ENCODE measurements at regions not wholly inside any gene's neighbourhood (a gene's known extent, or its start where the extent isn't known, plus 50 kb on each side); places are given as distances from the start of the nearest gene placed in this dataset.

DNA sequence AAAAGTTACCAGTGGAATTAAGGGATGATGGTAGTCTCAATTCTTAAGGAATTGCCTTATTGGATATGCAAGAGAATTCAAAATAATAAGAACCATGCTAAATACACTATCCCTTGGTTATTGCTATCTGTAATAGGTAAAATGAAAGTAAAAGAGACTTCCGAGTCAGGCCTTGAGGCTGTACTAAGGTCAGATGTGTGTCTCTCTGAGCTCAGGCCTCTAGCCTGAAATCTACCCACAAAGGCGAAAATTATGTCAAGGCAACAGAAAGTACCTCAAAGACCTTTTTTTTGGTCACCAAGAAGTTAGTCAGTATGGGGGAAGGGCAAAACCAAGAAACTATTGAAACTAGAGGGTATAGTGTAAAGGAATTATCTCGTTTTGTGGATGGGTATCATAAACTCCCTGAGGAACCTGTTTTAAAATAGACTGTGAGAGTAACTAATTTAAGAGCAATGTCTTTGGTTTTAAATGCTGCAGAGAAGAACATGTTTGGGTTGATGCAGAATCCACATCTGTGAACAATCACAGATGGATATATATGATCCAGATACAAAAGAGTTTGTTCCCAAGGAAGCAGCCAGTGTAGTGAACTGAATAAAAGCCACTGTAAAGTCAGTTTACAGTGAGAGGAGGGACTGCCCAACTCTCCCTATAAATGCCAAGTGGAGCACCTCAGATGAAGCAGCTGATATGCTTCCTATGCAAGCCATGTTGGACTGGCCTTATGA lies 382.3 kb upstream of the SEMA6D start:
- ATAC-seq, result no peak
- H3K27me3 ChIP-seq (ENCODE audit: insufficient read depth, low read length), result no peaks in the 10 kb centered on the region
- BruUV-seq (replicated peaks), result no TSS peak
- H3K79me2 ChIP-seq (ENCODE audit: insufficient read depth, low read length), result no peaks in the 10 kb centered on the region
- H3K4me2 ChIP-seq (ENCODE audit: low read length), result no peak overlapping the region
- no peaks in the 10 kb centered on the region for H3K36me3 ChIP-seq (ENCODE audit: control insufficient read depth in 1 of 2, insufficient read depth in 2 of 2, low read length in 2 of 2)
- intact Hi-C loops (cut with micrococcal nuclease), result no loop called here
- H3K9me3 ChIP-seq (ENCODE audit: control insufficient read depth in 1 of 2, insufficient read depth in 1 of 2, low read depth in 1 of 2, low read length in 2 of 2), result peaks cover 6 to 50% of the 10 kb centered on the region in 2 experiments; a peak in 2 of 4 replicates
- H3K4me1 ChIP-seq (ENCODE audit: control insufficient read depth in 1 of 2, insufficient read depth in 2 of 2, low read length in 2 of 2), result no peaks in the 10 kb centered on the region
- H4K20me1 ChIP-seq (ENCODE audit: insufficient read depth), result no peaks in the 10 kb centered on the region
- H2AFZ ChIP-seq (ENCODE audit: low read depth, low read length, poor library complexity, severe bottlenecking), result no peak overlapping the region
- ChIA-PET CTCF (no interaction called here), RAD21 (ENCODE audit: low non-redundant PET in 1 of 2, low total read pairs in 2 of 2, uncharacterized antibody in 2 of 2, unreplicated experiment in 2 of 2) (no interaction called here), POLR2A (no interaction called here)
- no peak overlapping the region for H3K9ac ChIP-seq (ENCODE audit: low read length)
- no peaks in the 10 kb centered on the region for H3K9me2 ChIP-seq (ENCODE audit: insufficient read depth)
- DNase-seq (ENCODE audit: low read depth, low spot score), result no peak
- H3K27ac ChIP-seq (ENCODE audit: low read depth, low read length), result no peak overlapping the region
- no peak for TF ChIP-seq YY1 (IDR thresholded peaks at IDR 0.05; ENCODE audit: extremely low read depth, insufficient replicate concordance, low read depth, low read length)
- TF ChIP-seq EZH2 (IDR thresholded peaks at IDR 0.05), result no peak
- TF ChIP-seq, protein P1, sequence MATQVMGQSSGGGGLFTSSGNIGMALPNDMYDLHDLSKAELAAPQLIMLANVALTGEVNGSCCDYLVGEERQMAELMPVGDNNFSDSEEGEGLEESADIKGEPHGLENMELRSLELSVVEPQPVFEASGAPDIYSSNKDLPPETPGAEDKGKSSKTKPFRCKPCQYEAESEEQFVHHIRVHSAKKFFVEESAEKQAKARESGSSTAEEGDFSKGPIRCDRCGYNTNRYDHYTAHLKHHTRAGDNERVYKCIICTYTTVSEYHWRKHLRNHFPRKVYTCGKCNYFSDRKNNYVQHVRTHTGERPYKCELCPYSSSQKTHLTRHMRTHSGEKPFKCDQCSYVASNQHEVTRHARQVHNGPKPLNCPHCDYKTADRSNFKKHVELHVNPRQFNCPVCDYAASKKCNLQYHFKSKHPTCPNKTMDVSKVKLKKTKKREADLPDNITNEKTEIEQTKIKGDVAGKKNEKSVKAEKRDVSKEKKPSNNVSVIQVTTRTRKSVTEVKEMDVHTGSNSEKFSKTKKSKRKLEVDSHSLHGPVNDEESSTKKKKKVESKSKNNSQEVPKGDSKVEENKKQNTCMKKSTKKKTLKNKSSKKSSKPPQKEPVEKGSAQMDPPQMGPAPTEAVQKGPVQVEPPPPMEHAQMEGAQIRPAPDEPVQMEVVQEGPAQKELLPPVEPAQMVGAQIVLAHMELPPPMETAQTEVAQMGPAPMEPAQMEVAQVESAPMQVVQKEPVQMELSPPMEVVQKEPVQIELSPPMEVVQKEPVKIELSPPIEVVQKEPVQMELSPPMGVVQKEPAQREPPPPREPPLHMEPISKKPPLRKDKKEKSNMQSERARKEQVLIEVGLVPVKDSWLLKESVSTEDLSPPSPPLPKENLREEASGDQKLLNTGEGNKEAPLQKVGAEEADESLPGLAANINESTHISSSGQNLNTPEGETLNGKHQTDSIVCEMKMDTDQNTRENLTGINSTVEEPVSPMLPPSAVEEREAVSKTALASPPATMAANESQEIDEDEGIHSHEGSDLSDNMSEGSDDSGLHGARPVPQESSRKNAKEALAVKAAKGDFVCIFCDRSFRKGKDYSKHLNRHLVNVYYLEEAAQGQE (IDR thresholded peaks at IDR 0.05; ENCODE audit: low read depth), result no peak
- TF ChIP-seq, protein P2, sequence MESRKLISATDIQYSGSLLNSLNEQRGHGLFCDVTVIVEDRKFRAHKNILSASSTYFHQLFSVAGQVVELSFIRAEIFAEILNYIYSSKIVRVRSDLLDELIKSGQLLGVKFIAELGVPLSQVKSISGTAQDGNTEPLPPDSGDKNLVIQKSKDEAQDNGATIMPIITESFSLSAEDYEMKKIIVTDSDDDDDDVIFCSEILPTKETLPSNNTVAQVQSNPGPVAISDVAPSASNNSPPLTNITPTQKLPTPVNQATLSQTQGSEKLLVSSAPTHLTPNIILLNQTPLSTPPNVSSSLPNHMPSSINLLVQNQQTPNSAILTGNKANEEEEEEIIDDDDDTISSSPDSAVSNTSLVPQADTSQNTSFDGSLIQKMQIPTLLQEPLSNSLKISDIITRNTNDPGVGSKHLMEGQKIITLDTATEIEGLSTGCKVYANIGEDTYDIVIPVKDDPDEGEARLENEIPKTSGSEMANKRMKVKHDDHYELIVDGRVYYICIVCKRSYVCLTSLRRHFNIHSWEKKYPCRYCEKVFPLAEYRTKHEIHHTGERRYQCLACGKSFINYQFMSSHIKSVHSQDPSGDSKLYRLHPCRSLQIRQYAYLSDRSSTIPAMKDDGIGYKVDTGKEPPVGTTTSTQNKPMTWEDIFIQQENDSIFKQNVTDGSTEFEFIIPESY (IDR thresholded peaks at IDR 0.05; ENCODE audit: extremely low read depth, insufficient replicate concordance, low read length), result no peak
- TF ChIP-seq RAD21 (IDR thresholded peaks at IDR 0.05; ENCODE audit: low read depth), result no peak
- TF ChIP-seq TCF7L2 (IDR thresholded peaks at IDR 0.05; ENCODE audit: borderline replicate concordance, extremely low read depth, insufficient read depth, insufficient read length), result no peak
- TF ChIP-seq CBX3 (IDR thresholded peaks at IDR 0.05; ENCODE audit: low read depth), result no peak
- H3K4me3 ChIP-seq (replicated peaks in 1 of 2; ENCODE audit: low read depth in 1 of 2, low read length in 2 of 2), result no peak overlapping the region

Data from HCT116 (cell line).